ENCODE measurements at regions not wholly inside any gene's neighbourhood (a gene's known extent, or its start where the extent isn't known, plus 50 kb on each side); places are given as distances from the start of the nearest gene placed in this dataset.
A peak's percentile ranks its signal among the peaks of the same experiment; 100 is the strongest.

- no peak for TF ChIP-seq ZBTB33 (IDR thresholded peaks at IDR 0.05)
- no peak for TF ChIP-seq FOXA1 (IDR thresholded peaks at IDR 0.05)
- TF ChIP-seq HNF4G (IDR thresholded peaks at IDR 0.05): no peak
- no peak for TF ChIP-seq GABPA (IDR thresholded peaks at IDR 0.05 in 1 of 2, conservative IDR thresholded peaks at IDR 0.05 in 1 of 2)
- no peak for TF ChIP-seq HNF4A (conservative IDR thresholded peaks at IDR 0.05)
Measured at GRCh38 chr7:69228212-69228811, 370.0 kb upstream of the AUTS2 start (continued).

DNA sequence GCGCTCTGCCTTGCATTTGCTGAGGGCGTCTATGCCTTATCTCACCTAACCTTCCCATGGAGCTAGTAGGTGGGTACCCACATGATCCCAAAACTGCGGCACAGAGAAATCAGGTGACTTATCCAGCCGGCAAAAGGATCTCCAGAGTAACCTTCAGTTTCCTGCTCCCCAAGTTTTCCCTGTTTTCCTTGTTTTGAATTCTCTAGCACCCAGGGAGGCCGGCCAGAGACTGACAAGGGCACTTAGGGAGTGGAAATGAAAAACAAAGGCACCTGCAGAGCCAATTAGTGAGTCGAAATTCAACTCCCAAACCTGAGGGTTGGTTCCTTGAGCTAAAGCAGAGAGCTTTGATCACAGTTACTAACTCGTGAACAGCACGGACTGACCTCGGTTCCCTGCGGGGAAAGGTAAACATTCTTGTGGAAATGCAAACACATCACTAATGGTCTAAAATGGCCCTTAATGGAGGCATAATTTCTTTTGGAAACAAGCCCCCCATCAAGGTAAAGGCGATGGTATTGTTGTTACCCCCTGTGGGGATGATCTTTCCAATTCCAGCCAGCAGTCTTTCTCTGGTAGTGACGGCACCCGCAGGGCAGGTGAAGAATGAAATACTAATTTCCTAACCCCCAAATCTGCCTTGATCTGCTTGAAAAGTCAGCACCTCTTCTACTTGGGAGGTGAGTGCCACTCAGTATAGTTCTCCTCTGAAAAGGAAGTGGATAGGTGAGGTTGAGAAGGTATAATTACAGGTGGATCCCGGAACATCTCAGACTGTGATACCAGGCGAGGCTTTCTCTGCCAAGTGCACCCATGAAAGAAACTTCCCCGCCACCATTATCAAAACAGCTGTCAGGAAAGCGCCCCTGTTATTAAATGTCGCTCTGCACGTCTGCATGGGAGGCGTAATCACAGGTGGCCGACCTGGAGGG is 365.6 kb upstream of the AUTS2 start:
- Histone ChIP-seq H3K27ac (ENCODE audit: low read depth in 1 of 2, low read length in 2 of 2) (no peak overlapping the region), H3K4me3 (ENCODE audit: low read depth in 1 of 3, low read length in 3 of 3) (no peak overlapping the region), H3K9me3 (ENCODE audit: control insufficient read depth in 4 of 4, low read length in 3 of 4) (no peaks in the 10 kb centered on the region), H3K27me3 (ENCODE audit: control insufficient read depth in 4 of 4, insufficient read depth in 4 of 4, low read length in 3 of 4) (no peaks in the 10 kb centered on the region), H3K9ac (ENCODE audit: low read depth in 1 of 2, low read length in 2 of 2) (no peak overlapping the region), H3K4me1 (ENCODE audit: control insufficient read depth in 4 of 4, insufficient read depth in 4 of 4, low read length in 3 of 4) (peaks cover 0 to 7% (median 5%) of the 10 kb centered on the region in 4 donors), H3K36me3 (ENCODE audit: control insufficient read depth in 4 of 4, insufficient read depth in 3 of 4, low read depth in 1 of 4, low read length in 3 of 4) (no peaks in the 10 kb centered on the region)
- WGBS: 49% methylated on average over 21 of the region's 21 CpGs
- TF ChIP-seq HNF4G (IDR thresholded peaks at IDR 0.05) (no peak), ZBTB33 (IDR thresholded peaks at IDR 0.05) (no peak), ATF3 (IDR thresholded peaks at IDR 0.05) (no peak), MAX (IDR thresholded peaks at IDR 0.05) (no peak), TAF1 (conservative IDR thresholded peaks at IDR 0.05) (no peak), FOXA1 (IDR thresholded peaks at IDR 0.05) (no peak), FOXA2 (IDR thresholded peaks at IDR 0.05) (peak; percentile 39), SP1 (IDR thresholded peaks at IDR 0.05) (peak; percentile 46), YY1 (IDR thresholded peaks at IDR 0.05) (peak; percentile 82), RXRA (IDR thresholded peaks at IDR 0.05) (peak; percentile 29 to 52), NR2F2 (IDR thresholded peaks at IDR 0.05) (no peak), JUND (IDR thresholded peaks at IDR 0.05) (no peak), RAD21 (IDR thresholded peaks at IDR 0.05) (peak in 1 of 2 donors; percentile 29), HNF4A (conservative IDR thresholded peaks at IDR 0.05) (peak; percentile 16 to 45), EGR1 (IDR thresholded peaks at IDR 0.05; ENCODE audit: low read depth in 2 of 2) (no peak), GABPA (IDR thresholded peaks at IDR 0.05 in 1 of 2, conservative IDR thresholded peaks at IDR 0.05 in 1 of 2) (no peak)
- TF ChIP-seq, protein P1, sequence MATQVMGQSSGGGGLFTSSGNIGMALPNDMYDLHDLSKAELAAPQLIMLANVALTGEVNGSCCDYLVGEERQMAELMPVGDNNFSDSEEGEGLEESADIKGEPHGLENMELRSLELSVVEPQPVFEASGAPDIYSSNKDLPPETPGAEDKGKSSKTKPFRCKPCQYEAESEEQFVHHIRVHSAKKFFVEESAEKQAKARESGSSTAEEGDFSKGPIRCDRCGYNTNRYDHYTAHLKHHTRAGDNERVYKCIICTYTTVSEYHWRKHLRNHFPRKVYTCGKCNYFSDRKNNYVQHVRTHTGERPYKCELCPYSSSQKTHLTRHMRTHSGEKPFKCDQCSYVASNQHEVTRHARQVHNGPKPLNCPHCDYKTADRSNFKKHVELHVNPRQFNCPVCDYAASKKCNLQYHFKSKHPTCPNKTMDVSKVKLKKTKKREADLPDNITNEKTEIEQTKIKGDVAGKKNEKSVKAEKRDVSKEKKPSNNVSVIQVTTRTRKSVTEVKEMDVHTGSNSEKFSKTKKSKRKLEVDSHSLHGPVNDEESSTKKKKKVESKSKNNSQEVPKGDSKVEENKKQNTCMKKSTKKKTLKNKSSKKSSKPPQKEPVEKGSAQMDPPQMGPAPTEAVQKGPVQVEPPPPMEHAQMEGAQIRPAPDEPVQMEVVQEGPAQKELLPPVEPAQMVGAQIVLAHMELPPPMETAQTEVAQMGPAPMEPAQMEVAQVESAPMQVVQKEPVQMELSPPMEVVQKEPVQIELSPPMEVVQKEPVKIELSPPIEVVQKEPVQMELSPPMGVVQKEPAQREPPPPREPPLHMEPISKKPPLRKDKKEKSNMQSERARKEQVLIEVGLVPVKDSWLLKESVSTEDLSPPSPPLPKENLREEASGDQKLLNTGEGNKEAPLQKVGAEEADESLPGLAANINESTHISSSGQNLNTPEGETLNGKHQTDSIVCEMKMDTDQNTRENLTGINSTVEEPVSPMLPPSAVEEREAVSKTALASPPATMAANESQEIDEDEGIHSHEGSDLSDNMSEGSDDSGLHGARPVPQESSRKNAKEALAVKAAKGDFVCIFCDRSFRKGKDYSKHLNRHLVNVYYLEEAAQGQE (IDR thresholded peaks at IDR 0.05): no peak
- TF ChIP-seq, protein P2, sequence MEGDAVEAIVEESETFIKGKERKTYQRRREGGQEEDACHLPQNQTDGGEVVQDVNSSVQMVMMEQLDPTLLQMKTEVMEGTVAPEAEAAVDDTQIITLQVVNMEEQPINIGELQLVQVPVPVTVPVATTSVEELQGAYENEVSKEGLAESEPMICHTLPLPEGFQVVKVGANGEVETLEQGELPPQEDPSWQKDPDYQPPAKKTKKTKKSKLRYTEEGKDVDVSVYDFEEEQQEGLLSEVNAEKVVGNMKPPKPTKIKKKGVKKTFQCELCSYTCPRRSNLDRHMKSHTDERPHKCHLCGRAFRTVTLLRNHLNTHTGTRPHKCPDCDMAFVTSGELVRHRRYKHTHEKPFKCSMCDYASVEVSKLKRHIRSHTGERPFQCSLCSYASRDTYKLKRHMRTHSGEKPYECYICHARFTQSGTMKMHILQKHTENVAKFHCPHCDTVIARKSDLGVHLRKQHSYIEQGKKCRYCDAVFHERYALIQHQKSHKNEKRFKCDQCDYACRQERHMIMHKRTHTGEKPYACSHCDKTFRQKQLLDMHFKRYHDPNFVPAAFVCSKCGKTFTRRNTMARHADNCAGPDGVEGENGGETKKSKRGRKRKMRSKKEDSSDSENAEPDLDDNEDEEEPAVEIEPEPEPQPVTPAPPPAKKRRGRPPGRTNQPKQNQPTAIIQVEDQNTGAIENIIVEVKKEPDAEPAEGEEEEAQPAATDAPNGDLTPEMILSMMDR (IDR thresholded peaks at IDR 0.05; ENCODE audit: low read depth, low read length, missing input control): no peak
- DNase-seq (ENCODE audit: low spot score): no peak
